ENCODE measurements at regions not wholly inside any gene's neighbourhood (a gene's known extent, or its start where the extent isn't known, plus 50 kb on each side); places are given as distances from the start of the nearest gene placed in this dataset.
A peak's percentile ranks its signal among the peaks of the same experiment; 100 is the strongest.

- TF ChIP-seq ZNF462 (CRISPR knock-in tag; IDR thresholded peaks at IDR 0.05) (no peak), CTCF (conservative IDR thresholded peaks at IDR 0.05; ENCODE audit: low read depth in 2 of 2) (no peak), NANOG (IDR thresholded peaks at IDR 0.05; ENCODE audit: borderline replicate concordance) (no peak)
Observed at GRCh38 chr1:118340928-118341910, 156.2 kb upstream of the SPAG17 start (continued).

GRCh38 chr1:118339400-118340124 is 154.5 kb upstream of the SPAG17 start:
- H3K4me3 Mint-ChIP-seq: no peak overlapping the region
- H3K9me3 Mint-ChIP-seq: no peaks in the 10 kb centered on the region
- Histone ChIP-seq H3K4me1 (ENCODE audit: insufficient read depth) (no peaks in the 10 kb centered on the region), H3K9me2 (ENCODE audit: insufficient read depth) (no peaks in the 10 kb centered on the region; the same call in 1 of the 2 replicates), H3K79me2 (replicated peaks; ENCODE audit: insufficient read depth) (no peaks in the 10 kb centered on the region), H4K20me1 (replicated peaks; ENCODE audit: insufficient read depth) (no peaks in the 10 kb centered on the region), H3K27me3 (ENCODE audit: insufficient read depth) (no peaks in the 10 kb centered on the region), H3K4me3 (no peak overlapping the region), H3K4me2 (no peak overlapping the region), H2AFZ (peak overlapping the region; percentile 59; the same call in 1 of the 2 replicates), H3K27ac (ENCODE audit: low read depth) (no peak overlapping the region), H3F3A (replicated peaks; ENCODE audit: low read depth) (no peaks in the 10 kb centered on the region), H3K36me3 (ENCODE audit: insufficient read depth) (no peaks in the 10 kb centered on the region)
- no peaks in the 10 kb centered on the region for H3K36me3 Mint-ChIP-seq (ENCODE audit: low read depth)
- ATAC-seq (no peak), DNase-seq (ENCODE audit: low spot score) (no peak)
- H3K27me3 Mint-ChIP-seq (ENCODE audit: insufficient read depth, low read depth, poor library complexity): no peaks in the 10 kb centered on the region
- TF ChIP-seq ETS1 (IDR thresholded peaks at IDR 0.05): no peak
- no peak for TF ChIP-seq CTCF (conservative IDR thresholded peaks at IDR 0.05; ENCODE audit: low read depth in 2 of 2)
- TF ChIP-seq EZH2 (IDR thresholded peaks at IDR 0.05; ENCODE audit: low read depth, unreplicated experiment): no peak
- TF ChIP-seq POLR2AphosphoS5 (IDR thresholded peaks at IDR 0.05; ENCODE audit: low read depth): no peak
- TF ChIP-seq JUNB (IDR thresholded peaks at IDR 0.05; ENCODE audit: unreplicated experiment): no peak
- TF ChIP-seq NANOG (IDR thresholded peaks at IDR 0.05; ENCODE audit: borderline replicate concordance): no peak
- H3K4me1 Mint-ChIP-seq: peaks cover 11% of the 10 kb centered on the region
- H3K27ac Mint-ChIP-seq: no peak overlapping the region; the same call in 1 of the 2 replicates
